CD14-positive monocyte (primary cell): ENCODE measurements at regions not wholly inside any gene's neighbourhood (a gene's known extent, or its start where the extent isn't known, plus 50 kb on each side); places are given as distances from the start of the nearest gene placed in this dataset.

Experiments
- DNase-seq, 3 donors: peaks; one replicate each; pipeline ENCODE4 v3.0.0-alpha.2; 2011 to 2022
- H2AFZ ChIP-seq: 2 replicates; pipeline ENCODE4 v1.6.0; 2012; ENCODE audit warnings: mild to moderate bottlenecking, low read depth, low read length, inconsistent platforms; ENCODE audit not compliant: insufficient read depth, poor library complexity, severe bottlenecking
- H3K27ac ChIP-seq, 2 donors: 1 replicate in 1 of 2; 2 replicates in 1 of 2; pipeline ENCODE4 v1.5.1; 2012 to 2013; ENCODE audit warnings: low read length in 2 of 2, control low read depth in 1 of 2, inconsistent platforms in 1 of 2, low read depth in 1 of 2, mild to moderate bottlenecking in 1 of 2
- H3K27me3 ChIP-seq, 2 donors: one replicate each; pipeline versions ENCODE4 v1.6.0 to v1.6.1; 2011 to 2013; ENCODE audit warnings: low read length in 2 of 2; ENCODE audit not compliant: control insufficient read depth in 2 of 2, insufficient read depth in 2 of 2
- H3K36me3 ChIP-seq, 2 donors: replicated peaks in 1 of 2; 1 replicate in 1 of 2; 2 replicates in 1 of 2; pipeline versions ENCODE4 v1.5.1 to v1.6.1; 2012 to 2013; ENCODE audit warnings: low read length in 2 of 2, control low read depth in 1 of 2, inconsistent platforms in 1 of 2, mild to moderate bottlenecking in 1 of 2; ENCODE audit not compliant: insufficient read depth in 2 of 2, control insufficient read depth in 1 of 2
- H3K4me1 ChIP-seq, 2 donors: 1 replicate in 1 of 2; 2 replicates in 1 of 2; pipeline versions ENCODE4 v1.5.1 to v1.6.1; 2012 to 2013; ENCODE audit warnings: low read length in 2 of 2, control low read depth in 1 of 2, inconsistent platforms in 1 of 2, mild to moderate bottlenecking in 1 of 2, moderate library complexity in 1 of 2; ENCODE audit not compliant: insufficient read depth in 2 of 2, control insufficient read depth in 1 of 2
- H3K4me2 ChIP-seq: replicated peaks from 2 replicates; pipeline ENCODE3; 2012; ENCODE audit warnings: low read length, moderate library complexity, mild to moderate bottlenecking; ENCODE audit not compliant: poor library complexity, severe bottlenecking; ENCODE audit errors: extremely low read depth
- H3K4me3 ChIP-seq, 3 experiments: fragments of 200-600 bp in 1 of 3; sonication (generic) in 1 of 3; replicated peaks in 1 of 3; 1 replicate in 2 of 3; 2 replicates in 1 of 3; pipeline ENCODE4 v1.5.1; 2011 to 2013; ENCODE audit warnings: low read length in 3 of 3, mild to moderate bottlenecking in 3 of 3, control low read depth in 2 of 3, low read depth in 2 of 3, inconsistent platforms in 1 of 3, moderate library complexity in 1 of 3
- H3K79me2 ChIP-seq: 2 replicates; pipeline ENCODE4 v1.6.0; 2012; ENCODE audit warnings: mild to moderate bottlenecking, control low read depth, inconsistent platforms, low read length, moderate library complexity; ENCODE audit not compliant: insufficient read depth
- H3K9ac ChIP-seq: 2 replicates; pipeline ENCODE4 v1.6.0; 2017; ENCODE audit warnings: low read length, mild to moderate bottlenecking; ENCODE audit not compliant: insufficient read depth, poor library complexity, severe bottlenecking
- H3K9me3 ChIP-seq, 2 donors: replicated peaks in 1 of 2; 1 replicate in 1 of 2; 2 replicates in 1 of 2; pipeline versions ENCODE4 v1.5.1 to v1.6.1; 2012 to 2013; ENCODE audit warnings: low read length in 2 of 2, control low read depth in 1 of 2; ENCODE audit not compliant: control insufficient read depth in 1 of 2, insufficient read depth in 1 of 2
- H4K20me1 ChIP-seq: 2 replicates; pipeline ENCODE4 v1.6.0; 2012; ENCODE audit warnings: mild to moderate bottlenecking, low read length, control low read depth, moderate library complexity; ENCODE audit not compliant: insufficient read depth
- H3K27ac Mint-ChIP-seq, 7 donors: one replicate each; pipeline ENCODE4 v1.8.0; 2020; ENCODE audit warnings: mild to moderate bottlenecking in 7 of 7, mixed read lengths in 7 of 7, moderate library complexity in 6 of 7, inconsistent platforms in 2 of 7
- H3K27me3 Mint-ChIP-seq, 3 donors: one replicate each; pipeline ENCODE4 v1.8.0; 2021 to 2022; ENCODE audit warnings: low read depth in 3 of 3, mild to moderate bottlenecking in 3 of 3, mixed read lengths in 3 of 3, moderate library complexity in 3 of 3, inconsistent platforms in 1 of 3
- H3K36me3 Mint-ChIP-seq, 2 donors: one replicate each; pipeline ENCODE4 v1.8.0; 2020; ENCODE audit warnings: mixed read lengths in 2 of 2, inconsistent platforms in 1 of 2, mild to moderate bottlenecking in 1 of 2
- H3K4me1 Mint-ChIP-seq: one replicate; pipeline ENCODE4 v1.8.0; 2020; ENCODE audit warnings: mild to moderate bottlenecking, mixed read lengths
- H3K4me3 Mint-ChIP-seq, 2 donors: one replicate each; pipeline ENCODE4 v1.8.0; 2020; ENCODE audit warnings: mild to moderate bottlenecking in 2 of 2, mixed read lengths in 2 of 2, moderate library complexity in 1 of 2
- H3K9me3 Mint-ChIP-seq, 7 donors: one replicate each; pipeline ENCODE4 v1.8.0; 2020 to 2022; ENCODE audit warnings: mixed read lengths in 7 of 7, mild to moderate bottlenecking in 6 of 7, moderate library complexity in 6 of 7, inconsistent platforms in 2 of 7
- CTCF ChIP-seq: fragments of 200-600 bp; IDR thresholded peaks from one replicate; pipeline ENCODE4 v1.8.0; 2022; ENCODE audit warnings: antibody characterized with exemption, mild to moderate bottlenecking
- WGBS: methylation state at CpG from one replicate; pipeline ENCODE4 v1.1.5; 2013; ENCODE audit warnings: missing lambda C conversion rate; ENCODE audit not compliant: insufficient coverage; 5-methylcytosine and 5-hydroxymethylcytosine counted together
- intact Hi-C, 2 donors: fragments of 100-400 bp; cut with micrococcal nuclease; formaldehyde crosslinking; loops; one replicate each; pipeline versions ENCODE4 v1.15.0 to v1.15.1; 2023

- H3K36me3 Mint-ChIP-seq, result no peaks in the 10 kb centered on the region
- Histone ChIP-seq H3K36me3 (no peaks in the 10 kb centered on the region), H3K27me3 (no peaks in the 10 kb centered on the region), H2AFZ (no peak overlapping the region), H3K9me3 (peaks cover 8 to 13% of the 10 kb centered on the region in 2 donors), H3K79me2 (no peaks in the 10 kb centered on the region), H3K4me1 (no peaks in the 10 kb centered on the region), H4K20me1 (no peaks in the 10 kb centered on the region), H3K4me2 (no peak overlapping the region), H3K9ac (no peak overlapping the region), H3K27ac (no peak overlapping the region), H3K4me3 (no peak overlapping the region)
- H3K27ac Mint-ChIP-seq, result peak overlapping the region in 1 of 7 donors; percentile 9
- 95% methylated on average over 23 of the region's 23 CpGs for WGBS
- DNase-seq, result no peak
- peaks cover 9 to 22% (median 15%) of the 10 kb centered on the region in 7 donors for H3K9me3 Mint-ChIP-seq
- TF ChIP-seq CTCF, result no peak
- no peaks in the 10 kb centered on the region for H3K4me1 Mint-ChIP-seq
- intact Hi-C loops, result no loop called here
- H3K27me3 Mint-ChIP-seq, result peaks cover 0 to 1% (median 0%) of the 10 kb centered on the region in 3 donors
- H3K4me3 Mint-ChIP-seq, result no peak overlapping the region
These were observed 241.5 kb upstream of the PITRM1 start for GRCh38 chr10:3413937-3414666.

GRCh38 chr10:3412646-3413045 is 240.1 kb upstream of the PITRM1 start:
- DNase-seq, result no peak
- Histone ChIP-seq H3K27ac (no peak overlapping the region), H3K79me2 (no peaks in the 10 kb centered on the region)

More at GRCh38 chr10:3412646-3413045, 240.1 kb upstream of the PITRM1 start:
- no peak overlapping the region for H3K9ac ChIP-seq
- H3K4me3 ChIP-seq, result no peak overlapping the region
- Mint-ChIP-seq H3K9me3 (peaks cover 9 to 22% (median 15%) of the 10 kb centered on the region in 7 donors), H3K27ac (no peak overlapping the region), H3K4me1 (no peaks in the 10 kb centered on the region), H3K4me3 (no peak overlapping the region), H3K27me3 (peaks cover 0 to 1% (median 0%) of the 10 kb centered on the region in 3 donors), H3K36me3 (no peaks in the 10 kb centered on the region)
- 96% methylated on average over 16 of the region's 16 CpGs for WGBS
- no peaks in the 10 kb centered on the region for H3K4me1 ChIP-seq
- no peaks in the 10 kb centered on the region for H4K20me1 ChIP-seq
- no peaks in the 10 kb centered on the region for H3K27me3 ChIP-seq
- H3K36me3 ChIP-seq, result no peaks in the 10 kb centered on the region
- H3K9me3 ChIP-seq, result peaks cover 8 to 13% of the 10 kb centered on the region in 2 donors
- intact Hi-C loops, result no loop called here
- H3K4me2 ChIP-seq, result no peak overlapping the region
- no peak for TF ChIP-seq CTCF
- H2AFZ ChIP-seq, result no peak overlapping the region
